Cerebellar cortex (tissue), 1 donor: ENCODE measurements at regions not wholly inside any gene's neighbourhood (a gene's known extent, or its start where the extent isn't known, plus 50 kb on each side); places are given as distances from the start of the nearest gene placed in this dataset.
A peak's percentile ranks its signal among the peaks of the same experiment; 100 is the strongest.
"Not testable (repeated sequence)": the region's sequence is repeated elsewhere in the genome, so short reads cannot be mapped to it uniquely, and the experiment has no call there.

Experiments used
- DNase-seq: peaks from one replicate; pipeline ENCODE4 v3.0.0-alpha.2; 2015; ENCODE audit warnings: low spot score

DNA sequence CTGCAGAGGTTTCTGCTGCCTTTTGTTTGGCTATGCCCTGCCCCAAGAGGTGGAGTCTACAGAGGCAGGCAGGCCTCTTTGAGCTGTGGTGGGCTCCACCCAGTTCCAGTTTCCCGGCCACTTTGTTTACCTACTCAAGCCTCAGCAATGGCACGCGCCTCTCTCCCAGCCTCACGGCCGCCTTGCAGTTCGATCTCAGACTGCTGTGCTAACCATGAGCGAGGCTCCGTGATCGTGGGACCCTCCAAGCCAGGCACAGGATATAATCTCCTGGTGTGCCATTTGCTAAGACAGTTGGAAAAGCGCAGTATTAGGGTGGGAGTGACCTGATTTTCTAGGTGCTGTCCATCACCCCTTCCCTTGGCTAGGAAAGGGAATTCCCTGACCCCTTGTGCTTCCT, 566.6 kb downstream of the TMEM38B start:
- DNase-seq: not testable (repeated sequence)

DNA sequence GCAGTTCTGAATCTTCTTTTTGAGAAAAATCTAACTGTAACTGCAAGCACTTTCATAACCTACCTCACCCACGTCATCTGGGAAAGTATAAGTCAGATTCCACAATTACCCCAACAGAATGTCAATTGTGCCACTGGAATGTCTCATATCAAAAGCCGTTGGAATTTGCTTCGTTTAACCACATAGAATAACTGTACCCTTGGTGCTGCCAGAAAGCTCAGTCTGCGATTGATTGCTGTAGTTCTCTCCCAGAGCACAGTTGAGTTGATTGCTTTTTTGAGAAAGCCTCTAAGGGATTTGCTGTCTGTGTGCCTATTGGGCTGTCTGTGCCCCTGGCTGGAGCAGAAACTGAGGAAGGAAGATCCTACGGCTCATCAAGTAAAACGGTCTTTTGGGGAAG, 583.6 kb downstream of the TMEM38B start:
- no peak for DNase-seq

DNA sequence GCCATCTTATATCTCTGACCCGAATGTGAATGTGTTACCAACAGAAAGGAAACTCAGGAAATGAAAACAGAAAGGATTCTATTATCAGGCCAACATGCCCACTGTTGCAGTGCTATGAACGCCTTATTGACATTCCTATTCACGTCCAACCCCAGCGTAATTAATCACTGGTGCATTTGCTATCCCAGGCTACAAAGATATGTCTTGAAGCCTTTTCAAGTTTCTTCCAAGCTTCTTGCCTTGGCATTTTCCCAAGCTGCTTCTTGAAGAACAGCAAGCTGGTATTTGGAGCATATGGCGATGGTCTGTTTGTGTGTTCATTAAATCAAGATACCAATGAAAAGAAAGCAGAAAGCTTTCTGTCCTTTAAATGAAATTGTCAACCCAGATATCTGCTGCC, 579.2 kb upstream of the ZNF462 start:
- no peak for DNase-seq

DNA sequence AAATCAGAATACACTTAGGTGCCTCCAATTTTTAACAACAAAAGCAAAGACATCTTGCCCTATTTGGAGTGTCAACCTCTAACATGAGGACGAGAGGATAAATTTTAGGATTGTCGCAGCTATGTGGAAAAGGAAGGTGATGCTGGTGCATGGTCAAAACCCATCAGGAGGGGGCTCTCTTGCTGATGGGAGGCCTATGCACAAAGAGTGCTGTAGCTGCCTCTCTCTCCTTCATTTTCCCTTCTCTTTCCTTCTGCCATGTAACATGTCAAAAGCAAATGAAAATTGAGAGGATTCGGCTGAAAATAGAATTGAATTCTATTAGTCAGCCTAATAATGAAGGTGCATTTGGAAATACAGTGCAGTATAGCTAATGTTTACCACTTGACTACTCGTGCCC, 578.7 kb upstream of the ZNF462 start:
- no peak for DNase-seq

DNA sequence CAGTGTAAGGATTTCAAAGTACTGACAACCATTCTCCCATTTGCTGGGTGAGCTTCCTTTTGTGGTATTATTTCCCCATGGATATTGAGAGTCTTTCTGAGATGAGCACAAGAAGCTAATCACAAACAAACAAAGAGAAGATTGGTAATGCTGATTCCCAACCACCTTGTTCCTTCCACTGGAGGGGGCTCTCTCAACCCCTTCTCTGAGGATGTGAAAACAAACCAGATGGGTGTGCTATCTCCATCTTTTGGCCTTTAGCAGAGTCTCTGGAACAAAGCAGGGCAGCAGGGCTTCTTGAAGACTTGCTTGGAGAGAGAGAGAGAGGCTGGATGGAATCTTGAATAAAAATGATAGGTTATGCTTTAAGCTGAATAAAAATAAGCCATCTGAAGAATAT, 576.7 kb upstream of the ZNF462 start:
- no peak for DNase-seq

DNA sequence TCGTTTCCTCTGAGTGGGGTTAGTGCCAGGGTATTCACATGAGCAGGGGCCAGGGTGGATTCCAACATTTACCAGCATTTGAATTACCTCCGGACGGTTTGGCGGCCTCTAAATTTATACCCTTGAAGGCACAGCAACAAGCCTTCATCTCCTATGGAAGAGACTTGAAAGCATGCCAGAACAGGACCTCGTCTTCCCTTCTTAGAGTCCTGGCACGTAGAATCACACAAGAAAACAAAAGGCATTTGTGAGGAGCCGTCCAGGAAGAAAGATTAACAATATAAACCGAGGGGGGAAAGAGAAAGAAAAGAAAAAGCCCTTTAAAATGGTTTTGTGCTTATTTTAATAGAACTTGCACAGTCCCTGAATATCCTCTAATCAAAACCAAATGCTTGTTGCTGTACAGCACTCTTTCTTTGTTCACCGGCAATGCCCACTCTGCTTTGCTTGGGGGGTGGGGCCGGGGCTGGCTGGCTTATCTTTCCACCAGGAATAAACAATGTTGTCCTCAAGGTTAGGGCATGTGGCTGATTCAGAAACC, 575.8 kb upstream of the ZNF462 start:
- DNase-seq: no peak

DNA sequence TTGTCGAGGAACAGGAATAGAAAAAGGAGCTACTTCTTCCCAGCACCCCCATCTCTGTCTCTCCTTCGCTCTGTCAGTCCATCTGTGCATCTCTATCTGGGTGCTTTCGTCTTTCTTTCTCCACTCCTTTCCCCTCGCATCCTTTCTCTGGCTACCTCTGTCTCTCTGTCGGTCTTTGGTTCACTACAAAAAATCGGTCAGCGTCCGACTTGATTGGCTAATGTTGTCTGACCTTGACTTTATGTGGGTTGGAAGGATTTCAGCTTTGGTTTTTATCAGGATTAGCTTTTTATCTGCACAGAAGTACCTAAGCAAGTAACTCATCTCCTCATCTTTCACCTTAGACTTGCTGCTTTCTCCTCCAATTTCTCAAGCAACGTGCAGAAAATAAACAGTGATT, 575.2 kb upstream of the ZNF462 start:
- no peak for DNase-seq

DNA sequence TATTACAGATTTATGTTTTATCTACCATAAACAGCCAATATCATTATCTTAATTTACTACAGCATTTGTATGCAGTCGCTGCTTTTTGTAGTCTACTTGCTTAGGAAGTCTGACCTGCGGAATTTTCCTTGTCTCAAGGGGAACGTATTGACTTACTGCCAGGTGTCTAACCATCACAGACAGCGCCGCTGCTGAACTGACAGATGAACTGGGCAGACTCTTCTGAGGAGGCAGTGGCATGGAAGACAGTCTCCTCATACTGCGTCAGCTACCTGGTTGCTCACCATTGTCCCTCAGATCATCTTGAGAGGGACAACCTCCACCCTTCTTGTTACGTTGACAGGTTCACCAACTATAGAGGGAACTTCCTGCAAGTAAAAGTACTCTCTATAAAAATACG, 574.3 kb upstream of the ZNF462 start:
- DNase-seq: no peak

DNA sequence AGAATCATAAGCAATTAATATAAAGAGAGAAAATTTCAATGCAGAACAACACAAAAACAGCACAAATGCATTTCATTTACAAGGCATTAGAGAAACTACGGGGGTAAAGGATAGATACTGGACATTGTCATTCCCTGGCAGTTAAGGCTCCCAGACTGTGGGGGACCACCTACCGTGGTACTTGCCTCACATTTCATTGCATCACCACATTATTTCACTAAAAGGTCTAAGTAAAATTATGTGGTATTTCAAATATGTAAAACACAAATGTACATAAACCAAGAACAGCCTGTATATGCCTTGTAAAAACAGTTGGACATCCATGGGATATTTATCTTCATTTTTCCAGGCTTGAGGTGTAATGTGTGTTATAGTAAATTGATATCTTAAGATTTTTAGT, 571.2 kb upstream of the ZNF462 start:
- no peak for DNase-seq

DNA sequence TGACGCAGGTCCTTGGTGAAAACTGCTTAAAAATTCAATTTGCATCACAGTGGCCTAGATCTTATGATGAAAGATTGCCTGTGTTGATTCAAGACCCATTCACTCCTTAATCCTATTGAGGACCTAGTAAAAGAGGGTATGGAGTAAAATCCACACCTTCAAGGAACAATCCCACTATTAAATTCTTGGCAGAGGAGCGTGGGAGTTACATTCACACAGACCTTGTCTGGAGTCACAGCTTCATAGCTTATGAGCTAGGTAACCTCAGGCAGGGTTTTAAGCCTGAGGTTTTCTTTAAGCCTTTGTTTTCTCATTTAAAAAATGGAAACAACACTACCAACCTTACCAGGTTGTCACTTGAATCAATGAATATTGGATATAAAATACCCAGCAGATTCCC, 566.5 kb upstream of the ZNF462 start:
- DNase-seq: no peak

DNA sequence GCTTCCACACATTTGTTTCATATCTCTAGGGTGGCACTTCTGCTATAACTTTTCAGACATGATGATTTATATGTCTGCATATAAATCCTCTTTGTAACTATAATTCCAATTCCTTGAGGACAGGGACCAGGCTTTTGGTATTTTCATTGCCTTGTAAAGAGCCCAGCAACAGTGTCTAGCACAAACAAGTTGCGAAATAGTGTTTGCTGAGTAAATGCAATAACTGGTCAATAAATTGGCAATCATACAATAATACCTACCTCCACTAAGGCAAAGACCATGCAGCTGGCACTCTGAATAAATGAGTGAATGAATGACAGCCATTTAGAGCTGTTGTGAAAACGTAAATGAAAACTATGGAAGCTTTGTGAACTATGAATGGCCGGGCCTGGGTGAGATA, 564.0 kb upstream of the ZNF462 start:
- no peak for DNase-seq

DNA sequence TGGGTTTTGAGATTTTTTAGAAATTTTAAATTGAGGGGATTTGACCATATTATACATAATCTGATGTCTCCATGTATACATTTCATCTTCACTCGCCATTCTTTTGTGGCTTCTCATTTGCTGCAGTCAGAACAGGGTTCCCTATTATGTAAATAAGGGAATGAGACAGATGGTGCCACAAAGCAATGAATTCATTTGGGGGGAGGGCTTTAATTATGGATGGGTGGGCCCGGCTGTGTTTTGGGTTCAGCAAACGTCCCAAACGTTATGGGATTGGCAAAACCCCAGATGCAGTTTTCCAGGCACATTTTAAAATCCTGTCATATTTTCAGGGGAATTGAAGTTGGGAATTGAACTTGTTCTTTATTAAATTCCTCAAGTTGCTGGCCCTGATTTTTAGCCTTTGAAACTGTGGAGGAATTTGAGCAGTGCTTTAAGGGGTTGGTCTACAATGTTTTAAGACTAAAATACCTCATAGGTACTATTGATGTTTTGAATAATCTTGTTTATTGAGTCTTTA, 558.5 kb upstream of the ZNF462 start:
- DNase-seq: no peak

DNA sequence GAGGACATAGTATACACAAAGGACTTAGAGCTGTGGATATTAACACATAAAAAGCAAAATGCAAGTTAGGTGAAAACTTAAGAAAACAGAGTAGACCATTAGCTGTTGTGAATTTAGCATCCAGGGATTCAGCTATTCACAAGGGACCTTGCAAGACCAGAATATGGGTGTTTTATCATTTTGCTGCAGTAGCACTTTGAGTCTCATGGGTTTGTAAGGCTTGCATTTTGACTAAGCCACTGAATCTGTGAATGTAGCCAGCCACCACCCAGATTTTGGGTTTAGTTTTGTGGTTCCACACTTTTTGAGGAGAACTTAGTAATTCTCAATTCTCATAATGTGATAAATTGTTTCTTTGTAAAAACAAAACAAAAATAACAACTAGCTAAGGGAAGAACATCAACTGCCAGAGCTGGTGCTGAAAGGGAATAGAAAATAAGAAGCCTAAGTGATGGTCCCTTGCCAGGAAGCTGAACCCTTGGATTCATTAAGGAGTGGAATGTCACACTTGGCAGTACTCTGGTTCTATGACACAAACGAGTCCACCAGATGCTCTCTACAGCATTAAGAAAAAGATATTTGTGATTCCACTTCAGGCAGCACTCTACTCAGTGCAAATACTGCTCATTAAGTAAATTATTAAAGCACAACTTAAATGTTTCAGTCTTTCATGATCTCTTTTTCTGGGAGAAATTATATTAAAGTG, 557.4 kb upstream of the ZNF462 start:
- peak; percentile 6 for DNase-seq

DNA sequence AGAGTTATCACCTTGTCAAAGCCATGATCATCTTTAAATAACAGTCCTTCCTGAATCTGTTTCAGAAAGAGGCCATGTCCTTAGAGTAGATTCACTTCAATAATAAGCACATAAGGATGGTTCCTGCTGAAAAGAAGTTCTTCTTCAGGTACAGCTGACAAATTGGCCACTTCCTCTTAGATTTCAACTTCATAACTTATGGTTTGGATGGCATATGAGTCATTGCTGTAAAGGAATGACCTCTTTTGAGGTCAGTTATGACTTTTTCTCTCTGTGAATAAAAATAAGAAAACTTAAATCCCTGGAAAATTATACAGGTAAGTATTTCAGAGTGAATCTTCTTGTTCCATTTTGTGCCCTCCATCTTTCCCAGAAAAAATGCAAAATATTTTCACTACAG, 555.3 kb upstream of the ZNF462 start:
- DNase-seq: no peak

DNA sequence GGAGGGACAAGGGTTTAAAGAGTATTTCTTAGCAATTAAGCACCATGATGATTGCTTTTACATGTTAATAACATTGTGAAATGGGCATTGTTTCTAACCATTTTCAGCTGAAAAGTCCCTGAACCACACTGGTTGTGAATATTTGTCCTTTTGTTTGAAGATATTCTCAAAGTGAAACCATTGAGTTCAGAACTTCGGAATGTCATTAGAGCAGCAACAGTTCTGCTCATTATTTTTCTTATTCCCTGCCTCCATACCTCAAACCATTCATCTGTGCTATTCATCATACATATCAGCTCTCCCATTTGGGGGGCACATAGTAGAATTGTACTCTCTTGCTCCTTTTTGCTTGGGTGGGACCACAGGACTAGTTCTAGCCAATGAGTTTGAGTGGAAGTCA, 553.0 kb upstream of the ZNF462 start:
- no peak for DNase-seq

DNA sequence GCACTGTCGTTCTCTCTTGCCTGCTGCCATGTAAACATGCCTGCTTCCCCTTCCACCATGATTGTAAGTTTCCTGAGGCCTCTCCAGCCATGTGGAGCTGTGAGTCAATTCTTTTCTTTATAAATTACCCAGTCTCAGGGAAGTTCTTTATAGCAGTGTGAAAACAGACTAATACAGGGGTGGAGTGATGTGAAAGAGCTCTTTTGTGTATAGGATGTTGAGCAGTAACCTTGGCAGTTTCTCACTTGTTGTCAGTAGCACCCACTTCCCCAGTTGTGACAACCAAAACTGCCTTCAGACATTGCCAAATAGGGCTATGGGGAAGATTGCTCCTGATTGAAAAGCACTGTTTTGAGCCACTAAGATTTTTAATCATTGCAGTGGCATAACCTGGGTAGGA, 552.2 kb upstream of the ZNF462 start:
- no peak for DNase-seq

DNA sequence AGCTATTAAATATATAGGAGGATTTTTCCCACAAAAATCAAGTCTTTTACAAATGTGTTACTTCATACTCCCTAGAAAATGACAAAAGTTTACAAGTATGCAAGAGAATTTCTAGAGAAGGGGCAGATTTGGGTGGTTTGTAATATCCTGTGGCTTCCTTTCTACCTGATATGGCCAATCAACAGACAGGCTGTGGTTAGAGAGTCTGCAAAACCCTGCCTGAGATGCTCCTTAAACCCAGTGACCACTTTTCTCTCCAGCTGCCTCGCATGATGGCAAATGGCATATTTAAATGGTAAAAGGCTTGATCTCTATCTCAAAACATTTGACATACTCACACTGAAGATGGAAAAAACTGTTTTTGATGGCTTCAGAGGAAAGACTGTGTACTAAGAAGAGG, 550.1 kb upstream of the ZNF462 start:
- no peak for DNase-seq

DNA sequence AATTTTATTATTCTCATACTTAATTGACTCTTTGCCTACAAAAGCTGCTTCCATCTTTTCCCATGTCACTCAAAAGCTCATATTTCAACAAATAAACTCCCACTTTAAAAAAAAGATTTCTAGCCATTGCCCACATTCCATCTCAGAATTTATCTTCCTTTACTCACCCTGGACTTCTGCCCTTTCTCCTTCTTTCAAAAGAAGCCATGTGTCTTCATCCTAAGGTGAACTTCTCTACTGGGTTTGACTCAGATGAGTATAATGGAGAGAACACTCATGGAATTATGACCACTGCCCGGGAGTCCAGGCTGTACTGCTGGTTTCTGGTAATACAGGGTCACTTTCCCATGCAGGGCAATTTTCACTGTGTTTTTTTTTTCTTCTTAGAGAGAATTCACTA, 548.5 kb upstream of the ZNF462 start:
- DNase-seq: no peak

DNA sequence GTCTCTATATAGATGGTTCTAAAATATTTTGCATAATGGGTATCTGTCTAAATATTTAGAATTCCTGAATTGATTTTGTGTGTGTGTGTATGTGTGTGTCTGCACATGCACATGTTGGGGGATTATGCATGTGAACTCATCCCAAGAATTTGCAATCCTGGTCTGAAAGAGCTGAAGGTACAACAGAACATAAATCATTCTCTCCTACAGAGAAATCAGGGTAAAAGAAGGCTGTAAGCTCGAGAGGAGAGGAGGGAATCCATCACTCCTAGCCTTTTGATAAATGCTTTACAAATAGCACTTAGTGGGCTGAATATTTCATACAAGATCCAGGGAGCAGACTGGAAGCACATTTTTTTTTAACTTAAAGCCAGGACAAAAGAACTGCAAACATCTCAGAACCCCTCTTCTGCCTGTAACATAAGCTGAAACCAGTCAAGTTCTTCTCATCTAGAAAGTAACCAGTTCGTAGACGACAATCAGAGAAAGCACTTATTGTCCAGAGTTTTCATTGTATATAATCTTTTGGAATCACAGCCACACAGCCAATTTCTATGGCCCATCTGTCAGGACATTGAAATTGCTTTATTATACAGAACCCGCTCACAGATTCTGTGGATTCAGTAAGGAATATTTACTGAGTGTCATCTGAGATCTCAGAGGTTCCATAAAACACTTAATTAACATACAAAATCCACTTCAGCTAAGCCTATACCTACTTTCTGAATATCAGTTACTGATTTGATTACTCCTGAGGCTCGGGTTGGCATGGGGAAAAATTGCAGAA, 541.4 kb upstream of the ZNF462 start:
- DNase-seq: no peak

DNA sequence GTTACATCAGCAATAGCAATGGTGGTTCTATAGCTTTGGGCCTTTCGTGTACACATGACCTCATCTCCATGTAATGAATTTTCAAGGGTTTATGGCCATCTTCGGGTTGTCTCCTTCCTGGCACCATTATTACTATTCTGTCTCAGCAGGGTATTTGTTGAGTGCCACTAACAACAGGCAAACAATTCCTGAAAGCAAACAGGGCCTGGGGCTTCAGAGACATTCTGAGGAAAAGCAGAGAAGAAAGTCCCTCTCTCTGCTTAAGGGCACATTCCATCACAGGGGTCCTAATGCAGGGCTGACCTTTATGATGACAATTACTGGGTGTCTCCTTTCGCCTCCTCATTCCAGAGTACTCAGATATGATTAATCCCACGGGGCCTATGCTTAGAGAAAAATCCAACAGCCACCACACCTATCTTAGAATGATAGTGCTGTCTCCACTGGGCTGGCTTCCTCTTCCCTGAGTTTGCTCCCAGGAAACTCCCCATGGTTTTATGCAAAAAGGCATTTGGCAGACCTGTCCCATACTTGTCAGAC, 540.2 kb upstream of the ZNF462 start:
- no peak for DNase-seq

DNA sequence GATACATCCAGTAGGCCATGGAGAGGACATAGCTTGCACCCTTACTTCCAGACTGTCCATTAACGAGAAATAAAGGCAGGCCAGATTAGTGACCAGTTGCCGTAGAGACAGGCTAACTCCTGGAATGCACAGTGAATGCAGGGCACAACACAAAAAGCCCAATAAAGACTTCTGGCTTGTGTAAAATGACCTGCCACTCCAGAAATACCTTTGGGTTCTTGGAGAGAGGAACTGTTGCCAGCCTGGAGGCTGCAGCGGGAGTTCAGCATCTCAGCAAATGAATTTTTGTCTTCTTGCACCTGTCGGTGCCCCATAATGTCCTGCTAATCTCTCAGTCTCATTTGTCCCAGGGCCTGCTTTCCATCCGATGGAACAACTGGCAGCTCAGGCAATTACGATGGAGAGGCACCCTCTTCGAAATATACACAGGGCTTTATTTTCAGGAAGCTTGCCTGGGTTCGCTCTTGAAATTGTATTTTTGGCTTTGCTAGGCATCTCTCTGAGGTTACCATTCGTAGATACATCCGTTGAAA, 538.8 kb upstream of the ZNF462 start:
- DNase-seq: no peak

DNA sequence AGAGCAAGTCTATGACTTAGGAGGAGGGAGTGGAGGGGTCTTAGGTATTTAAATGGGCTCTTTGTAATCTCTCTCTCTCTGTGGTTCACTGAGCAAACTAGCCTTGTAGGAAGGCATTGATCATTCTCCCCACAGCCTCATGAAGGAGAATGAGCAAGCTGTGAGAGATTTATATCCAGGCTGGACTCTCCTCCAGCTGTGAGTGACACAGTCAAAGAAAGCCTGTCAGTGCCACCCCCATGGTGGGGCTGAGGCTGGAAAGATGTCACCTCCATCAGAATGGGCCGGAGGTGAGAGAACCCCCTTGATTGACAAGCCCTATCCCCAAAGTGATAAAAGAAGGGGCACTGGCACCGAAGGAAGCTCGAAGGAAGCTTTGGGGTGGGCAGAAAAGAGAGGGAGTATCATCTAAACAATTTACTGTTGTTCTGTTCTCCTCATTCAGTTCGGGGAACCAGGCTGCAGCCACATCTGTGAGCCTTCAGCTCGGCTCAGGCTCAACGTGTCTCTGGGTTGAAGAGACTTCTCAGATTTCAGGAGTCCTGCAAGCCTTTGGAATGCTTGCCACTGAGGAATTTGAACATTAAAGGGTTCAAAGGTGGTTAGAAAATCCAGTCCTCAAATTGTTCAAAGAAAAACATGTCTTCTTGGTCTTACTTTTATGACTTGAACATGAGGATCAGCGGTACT, 538.2 kb upstream of the ZNF462 start:
- no peak for DNase-seq
